Stomach (tissue), 4 donors: ENCODE measurements at regions not wholly inside any gene's neighbourhood (a gene's known extent, or its start where the extent isn't known, plus 50 kb on each side); places are given as distances from the start of the nearest gene placed in this dataset.

ENCODE experiments used
- CTCF ChIP-seq, 7 experiments: fragments of 450-650 bp in 4 of 7; fragments of 200-600 bp in 3 of 7; sonication (generic) in 3 of 7; IDR thresholded peaks; one replicate each; pipeline ENCODE4 v1.5.1; 2016 to 2019; ENCODE audit warnings: antibody characterized with exemption in 7 of 7, control low read depth in 2 of 7, mild to moderate bottlenecking in 1 of 7
- POLR2A ChIP-seq, 4 donors: fragments of 450-650 bp; IDR thresholded peaks; one replicate each; pipeline ENCODE4 v1.6.1; 2016; ENCODE audit warnings: antibody characterized with exemption in 4 of 4, control low read depth in 2 of 4, mild to moderate bottlenecking in 1 of 4, moderate library complexity in 1 of 4
- POLR2AphosphoS5 ChIP-seq, 3 donors: sonication (generic); formaldehyde crosslinking; IDR thresholded peaks; one replicate each; pipeline ENCODE4 v1.6.1; 2016; ENCODE audit warnings: antibody characterized with exemption in 3 of 3

- no peak for TF ChIP-seq CTCF (IDR thresholded peaks at IDR 0.05)
- no peak for TF ChIP-seq POLR2AphosphoS5 (IDR thresholded peaks at IDR 0.05)
- TF ChIP-seq POLR2A (IDR thresholded peaks at IDR 0.05): no peak
Measured at GRCh38 chr11:109061394-109061793, 360.6 kb upstream of the C11orf87 start.
